ENCODE measurements at regions not wholly inside any gene's neighbourhood (a gene's known extent, or its start where the extent isn't known, plus 50 kb on each side); places are given as distances from the start of the nearest gene placed in this dataset.
A peak's percentile ranks its signal among the peaks of the same experiment; 100 is the strongest.

- no peak for DNase-seq
These were observed 851.3 kb upstream of the KCND2 start for GRCh38 chr7:119421657-119422056.

DNA sequence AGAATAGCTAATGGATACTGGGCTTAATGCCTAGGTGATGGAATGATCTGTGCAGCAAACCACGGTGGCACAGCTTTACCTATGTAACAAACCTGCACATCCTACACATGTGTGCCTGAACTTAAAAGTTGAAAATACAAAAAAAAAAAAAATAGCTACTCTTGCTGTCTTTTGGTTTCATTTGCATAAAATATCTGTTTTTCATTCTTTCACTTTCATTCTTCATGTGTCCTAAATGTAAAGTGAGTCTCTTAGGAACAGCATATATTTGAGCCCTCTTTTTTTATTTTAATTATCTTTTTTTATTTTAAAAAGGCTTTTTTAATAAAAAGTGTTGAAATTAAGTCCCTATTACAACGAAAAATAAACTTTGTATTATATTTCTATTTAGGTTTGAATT lies 836.1 kb upstream of the KCND2 start:
- no peak for DNase-seq

GRCh38 chr7:119438315-119438714 lies 834.7 kb upstream of the KCND2 start:
- no peak for DNase-seq

DNA sequence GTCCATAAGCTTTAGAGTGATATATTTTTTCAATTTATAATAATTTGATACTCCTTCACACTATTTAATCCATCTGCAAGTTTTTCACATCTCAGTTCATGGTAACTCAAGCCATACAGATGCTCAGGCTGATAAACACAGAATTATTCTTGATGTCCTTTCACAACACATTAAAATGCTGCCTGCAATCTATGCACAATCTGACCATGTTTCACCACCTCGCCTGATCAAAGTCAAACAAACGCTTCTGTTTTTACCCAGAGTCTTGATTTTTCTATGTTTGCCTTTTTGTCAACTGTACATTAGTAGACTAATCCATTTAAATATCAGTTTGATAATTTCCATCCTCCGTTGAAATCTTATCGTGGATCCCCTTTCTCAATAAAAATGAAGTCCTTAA lies 833.8 kb upstream of the KCND2 start:
- DNase-seq = no peak

DNA sequence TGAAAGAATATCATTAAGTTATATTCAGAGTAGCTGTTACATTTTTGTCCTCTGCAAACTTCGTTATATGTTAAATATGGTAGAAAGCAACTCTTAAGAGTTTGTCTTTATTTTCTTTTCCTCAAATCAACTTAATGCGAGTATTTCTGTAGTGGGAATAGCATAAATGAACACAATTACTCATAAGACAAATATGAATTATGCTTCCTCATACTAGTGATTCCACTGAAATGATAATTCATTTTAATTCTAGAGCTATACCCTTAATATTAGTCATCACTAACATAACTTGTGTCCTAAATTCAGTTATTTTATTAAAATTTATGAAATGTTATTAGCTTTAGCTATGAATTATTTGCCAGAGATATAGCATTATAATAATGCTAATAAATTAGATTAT lies 820.6 kb upstream of the KCND2 start:
- no peak for DNase-seq

GRCh38 chr7:119465798-119466305 lies 807.1 kb upstream of the KCND2 start:
- no peak for DNase-seq

GRCh38 chr7:119472408-119473038 lies 800.5 kb upstream of the KCND2 start:
- no peak for DNase-seq

DNA sequence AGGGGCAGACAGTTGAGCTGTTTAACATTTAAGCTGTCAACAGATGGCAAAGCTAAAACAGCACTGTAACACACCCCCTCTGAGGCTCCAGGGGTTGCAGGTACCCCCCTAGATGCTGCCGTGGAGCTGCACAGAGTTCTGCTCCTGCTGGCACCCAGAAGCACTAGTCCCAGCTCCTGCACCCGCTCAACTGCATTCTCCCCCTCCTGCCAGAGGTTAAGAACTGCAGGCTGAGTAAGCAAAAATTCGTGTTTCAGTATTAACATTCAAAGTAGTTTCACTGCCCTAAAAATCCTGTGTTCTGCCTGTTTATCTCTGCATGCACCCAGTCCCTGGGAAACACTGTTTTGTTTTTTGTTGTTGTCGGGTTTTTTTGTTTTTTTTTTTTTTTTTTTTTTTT lies 790.8 kb upstream of the KCND2 start:
- peak in 2 of 3 donors; percentile 1 to 9 for DNase-seq

DNA sequence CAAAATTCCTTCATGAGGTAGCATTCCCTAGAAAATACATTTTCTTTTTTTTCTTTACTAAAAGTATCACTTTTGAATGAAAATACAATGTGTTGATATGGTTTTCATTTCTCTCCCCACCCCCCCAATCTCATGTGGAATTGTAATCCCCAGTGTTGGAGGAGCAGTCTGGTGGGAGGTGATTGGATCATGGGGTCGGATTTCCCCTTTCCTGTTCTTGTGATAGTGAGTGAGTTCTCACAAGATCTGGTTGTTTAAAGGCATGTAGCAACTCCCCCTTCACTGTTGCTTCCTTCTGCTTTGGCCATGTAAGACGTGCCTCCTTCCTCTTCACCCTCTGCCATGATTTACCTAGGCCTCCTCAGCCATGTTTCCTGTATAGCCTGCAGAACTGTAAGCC lies 790.3 kb upstream of the KCND2 start:
- DNase-seq = no peak

DNA sequence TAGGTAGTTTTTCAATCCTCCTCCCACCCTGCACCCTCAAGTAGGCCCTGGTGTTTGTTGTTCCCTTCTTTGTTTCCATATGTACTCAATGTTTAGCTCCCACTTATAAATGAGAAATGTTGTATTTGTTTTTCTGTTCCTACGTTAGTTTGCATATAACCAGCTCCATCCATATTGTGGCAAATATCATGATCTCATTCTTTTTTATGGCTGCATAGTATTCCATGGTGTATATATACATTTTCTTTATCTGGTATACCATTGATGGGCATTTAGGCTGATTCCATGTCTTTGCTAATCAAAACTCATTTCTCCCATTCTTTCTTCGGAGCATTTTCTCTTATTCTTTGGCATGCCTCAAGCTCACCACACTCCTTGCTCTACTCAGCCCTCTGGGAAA lies 789.6 kb upstream of the KCND2 start:
- DNase-seq = no peak

DNA sequence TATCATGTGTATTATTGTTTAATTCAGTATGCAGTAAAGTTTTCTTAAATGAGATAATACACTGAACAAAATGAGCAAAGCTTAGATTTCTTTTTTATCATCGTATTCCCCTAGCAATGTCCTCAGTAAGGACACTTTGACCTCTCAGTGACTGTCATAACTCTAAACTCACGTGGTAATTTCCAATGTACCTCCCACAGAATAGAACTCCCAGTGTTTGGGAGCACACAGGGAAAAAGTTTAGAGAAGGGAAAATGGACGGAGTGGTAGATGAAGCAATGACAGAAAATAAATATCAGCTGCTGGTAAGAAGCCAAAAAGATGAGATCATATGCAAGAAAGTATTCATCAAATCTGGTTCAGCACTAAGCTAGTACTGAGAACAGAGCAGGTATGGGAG lies 758.6 kb upstream of the KCND2 start:
- DNase-seq = peak in 2 of 3 donors; percentile 2 to 6

GRCh38 chr7:119515214-119515613 lies 757.8 kb upstream of the KCND2 start:
- DNase-seq = no peak

- no peak for DNase-seq
These were observed 757.0 kb upstream of the KCND2 start for GRCh38 chr7:119515962-119516361.

DNA sequence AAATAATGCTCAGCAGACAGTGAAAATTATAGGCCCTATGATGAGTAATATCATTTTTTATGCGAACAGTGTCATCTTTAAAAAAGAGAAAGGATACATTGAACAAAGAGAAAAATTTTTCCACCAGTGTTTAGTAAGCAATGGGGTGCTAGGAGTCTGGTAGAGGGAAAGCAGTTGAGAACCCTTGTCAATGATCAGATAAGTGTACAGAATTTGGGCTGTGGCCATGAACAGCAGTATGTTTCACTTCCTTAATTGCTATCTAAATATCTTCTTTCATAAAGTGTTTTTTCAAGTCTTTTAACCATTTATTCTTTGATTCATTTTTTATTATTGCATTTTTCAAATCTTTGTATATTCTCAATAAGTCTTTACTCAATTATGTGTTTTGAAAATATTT lies 750.7 kb upstream of the KCND2 start:
- DNase-seq = no peak

GRCh38 chr7:119522698-119523097 lies 750.3 kb upstream of the KCND2 start:
- DNase-seq = no peak

- peak in 1 of 3 donors; percentile 11 for DNase-seq
These were observed 727.9 kb upstream of the KCND2 start for GRCh38 chr7:119545118-119545517.

GRCh38 chr7:119555788-119556187 lies 717.2 kb upstream of the KCND2 start:
- no peak for DNase-seq

- DNase-seq = peak; percentile 8 to 42 (median 10)
These were observed 716.5 kb upstream of the KCND2 start for GRCh38 chr7:119556436-119556835.

DNA sequence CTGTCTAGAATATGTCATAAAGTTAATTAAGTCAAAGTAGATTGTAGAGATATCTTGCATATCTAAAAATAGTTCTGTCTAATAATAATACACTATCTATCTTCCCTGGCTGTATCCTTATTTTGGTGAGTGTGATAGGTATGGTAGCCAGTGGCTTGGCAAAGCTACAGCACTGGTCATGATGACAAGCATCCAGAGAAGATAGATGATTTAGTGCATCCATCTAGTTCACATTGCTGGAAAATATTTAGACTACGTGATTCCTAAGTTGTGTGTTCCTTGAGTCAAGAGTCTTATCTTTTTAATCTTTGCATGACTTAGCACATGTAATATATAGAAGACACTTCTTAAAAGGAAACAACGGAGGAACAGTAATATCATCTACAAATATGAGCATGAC lies 711.2 kb upstream of the KCND2 start:
- peak in 1 of 3 donors; percentile 6 for DNase-seq

GRCh38 chr7:119562839-119563238 lies 710.1 kb upstream of the KCND2 start:
- DNase-seq = no peak

DNA sequence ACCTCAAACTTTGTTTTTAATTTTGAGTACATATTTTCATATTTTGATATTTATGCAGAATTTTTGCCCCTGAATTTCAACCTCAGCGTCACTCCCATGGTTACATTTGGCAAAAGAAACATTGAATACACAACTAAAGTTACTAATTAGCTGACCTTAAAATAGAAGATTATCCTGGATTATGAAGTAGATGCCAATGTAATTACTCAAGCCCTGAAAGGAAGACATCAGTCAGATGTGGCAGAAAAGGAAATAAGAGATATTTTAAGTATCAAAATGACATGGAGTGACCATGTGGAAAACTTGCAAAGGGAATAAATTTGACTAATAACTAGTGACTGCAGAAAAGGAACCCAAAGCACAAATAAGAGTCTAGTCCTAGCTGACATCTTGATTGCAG lies 701.3 kb upstream of the KCND2 start:
- DNase-seq = no peak

GRCh38 chr7:119572132-119572531 lies 700.8 kb upstream of the KCND2 start:
- no peak for DNase-seq

DNA sequence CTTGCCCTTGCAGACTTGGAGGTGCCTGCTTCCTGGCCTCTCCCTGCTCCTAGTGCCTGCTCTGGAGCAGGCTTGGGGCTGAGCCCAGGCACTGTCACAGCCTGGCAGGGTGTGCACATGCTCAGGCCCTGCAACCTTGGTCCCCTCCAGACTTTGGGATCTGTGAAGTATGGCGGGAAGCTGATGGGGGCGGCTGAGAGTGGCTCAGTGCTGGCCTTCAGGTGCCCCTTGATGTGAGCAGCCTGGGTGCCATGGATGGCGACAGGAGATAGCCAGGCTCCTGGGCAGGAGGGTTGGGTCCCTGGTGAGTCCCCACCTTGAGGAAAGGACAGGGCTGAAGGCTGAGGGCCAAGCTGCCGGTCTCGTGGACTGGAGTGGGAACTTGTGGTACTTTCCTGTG lies 700.4 kb upstream of the KCND2 start:
- no peak for DNase-seq

- no peak for DNase-seq
These were observed 694.9 kb upstream of the KCND2 start for GRCh38 chr7:119578116-119578515.

Data from muscle of back (tissue), 3 donors.